KG1 (cell line): ENCODE measurements at regions not wholly inside any gene's neighbourhood (a gene's known extent, or its start where the extent isn't known, plus 50 kb on each side); places are given as distances from the start of the nearest gene placed in this dataset.

Experiments
- DNase-seq: peaks from one replicate; lab custom pipeline; 2025; lab: John Stamatoyannopoulos, UW

DNA sequence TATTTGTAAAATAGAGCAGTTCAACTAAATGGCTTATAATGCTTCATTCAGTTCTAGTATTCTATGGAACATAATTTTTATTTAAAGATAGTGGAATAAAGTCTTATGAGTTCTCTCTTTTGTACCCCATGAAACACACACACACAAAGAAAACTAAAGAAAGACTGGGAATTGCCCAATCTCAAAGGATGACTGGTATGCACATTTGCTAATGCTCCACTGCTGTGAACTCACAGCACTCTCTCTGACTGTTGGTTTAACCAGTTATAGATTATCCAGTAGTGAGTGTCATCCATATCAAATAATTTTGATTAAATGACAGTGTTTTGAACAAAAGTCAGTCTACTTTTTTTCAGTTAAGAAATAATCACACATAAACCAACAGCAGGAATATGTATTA, 1082.4 kb upstream of the B3GALT2 start:
- no peak for DNase-seq

GRCh38 chr1:194267021-194267420, 1080.6 kb upstream of the B3GALT2 start:
- no peak for DNase-seq

GRCh38 chr1:194256010-194256409, 1069.6 kb upstream of the B3GALT2 start:
- no peak for DNase-seq

DNA sequence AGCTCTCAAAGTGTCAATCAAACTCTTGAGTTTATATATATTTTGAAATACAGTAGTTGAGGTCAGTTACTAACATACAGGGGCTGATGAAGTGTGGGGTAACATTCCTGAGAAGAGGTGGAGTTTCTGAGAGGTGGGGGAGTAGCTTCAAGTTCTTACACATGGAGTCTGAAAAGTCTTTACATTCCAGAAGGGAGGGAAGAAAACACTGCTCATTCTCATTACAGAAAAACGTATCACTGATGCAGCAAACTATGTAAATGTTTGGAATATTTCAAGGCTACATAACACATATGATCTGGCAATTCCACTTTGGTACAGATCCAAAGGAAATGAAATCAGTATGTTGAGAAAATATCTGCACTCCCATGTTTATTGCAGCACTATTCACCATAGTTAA, 1065.8 kb upstream of the B3GALT2 start:
- no peak for DNase-seq

GRCh38 chr1:194241215-194241614, 1054.8 kb upstream of the B3GALT2 start:
- no peak for DNase-seq

DNA sequence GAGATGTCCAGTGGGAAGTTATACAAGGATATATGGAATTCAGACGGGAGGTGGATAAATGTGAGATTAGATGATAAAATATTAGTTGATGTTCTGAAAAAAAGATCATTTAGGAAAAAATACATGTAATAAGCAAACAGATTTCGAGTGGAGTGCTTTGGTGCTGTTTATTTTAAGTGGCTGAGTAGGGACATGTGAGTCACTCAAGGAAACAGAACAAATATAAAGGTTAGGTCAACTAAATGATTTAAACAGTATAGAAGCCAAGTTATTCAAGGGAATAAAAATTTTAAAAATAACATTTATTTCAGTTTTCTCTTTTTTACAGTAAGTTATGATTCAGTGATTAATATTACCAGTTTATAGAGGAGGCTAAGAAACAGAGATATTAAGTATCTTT, 1046.7 kb upstream of the B3GALT2 start:
- no peak for DNase-seq

DNA sequence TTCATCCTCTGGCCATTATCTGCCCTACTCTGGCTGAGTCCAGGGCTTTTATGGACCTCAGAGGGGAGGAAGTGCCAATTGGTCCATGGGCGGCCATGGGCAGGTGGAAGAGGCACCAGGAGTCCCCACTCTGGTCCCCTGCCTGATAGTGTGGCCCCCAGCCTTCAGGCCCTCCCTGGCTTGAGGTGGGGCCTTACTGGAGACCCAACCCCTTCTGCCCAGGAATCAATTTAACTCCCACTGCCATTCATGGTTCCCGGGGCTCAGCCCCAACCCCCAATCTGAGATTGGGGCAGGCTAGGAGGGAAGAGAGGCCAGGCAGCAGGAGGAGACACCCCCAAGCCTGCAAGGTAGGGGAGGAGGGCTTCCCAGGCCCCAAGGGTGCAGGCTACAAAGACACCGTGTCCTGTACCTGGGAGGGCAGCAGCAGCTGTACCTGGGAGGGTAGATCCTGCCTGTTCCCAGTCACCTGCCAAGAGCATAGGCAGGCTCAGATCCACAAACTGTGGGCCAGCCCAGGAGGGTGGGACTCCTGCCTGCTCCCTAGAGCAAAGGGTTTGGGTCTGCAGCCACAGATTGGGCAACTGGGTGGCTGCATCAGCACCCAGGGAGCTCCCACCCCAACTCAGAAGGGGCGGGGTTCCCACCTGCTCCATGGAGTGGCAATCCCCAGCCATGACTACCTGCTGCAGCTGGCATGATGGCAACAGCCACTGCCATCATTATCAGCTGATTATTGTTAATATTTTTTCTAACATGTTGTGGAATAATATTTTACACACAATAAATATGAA, 1044.1 kb upstream of the B3GALT2 start:
- DNase-seq, result no peak

- DNase-seq, result no peak
Measured at GRCh38 chr1:194228427-194228826, 1042.0 kb upstream of the B3GALT2 start.

DNA sequence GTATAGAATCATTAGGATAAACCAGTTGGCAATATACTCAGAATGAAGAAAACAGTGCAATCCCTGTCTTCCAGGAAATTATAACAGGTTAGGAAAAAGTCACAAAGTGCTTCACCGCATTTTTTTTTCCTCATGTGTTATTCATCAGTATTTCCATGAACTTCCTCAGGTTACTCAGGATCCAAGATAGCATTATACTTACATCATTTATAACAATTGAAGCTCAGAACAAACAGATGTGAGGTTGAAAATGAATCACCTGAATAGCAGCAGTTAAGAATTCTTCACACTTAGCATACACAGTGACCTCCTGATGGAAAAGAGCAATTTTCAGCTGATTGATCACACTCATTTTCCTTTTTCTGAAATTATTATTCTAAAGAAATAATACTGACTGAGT, 1040.7 kb upstream of the B3GALT2 start:
- DNase-seq, result no peak

DNA sequence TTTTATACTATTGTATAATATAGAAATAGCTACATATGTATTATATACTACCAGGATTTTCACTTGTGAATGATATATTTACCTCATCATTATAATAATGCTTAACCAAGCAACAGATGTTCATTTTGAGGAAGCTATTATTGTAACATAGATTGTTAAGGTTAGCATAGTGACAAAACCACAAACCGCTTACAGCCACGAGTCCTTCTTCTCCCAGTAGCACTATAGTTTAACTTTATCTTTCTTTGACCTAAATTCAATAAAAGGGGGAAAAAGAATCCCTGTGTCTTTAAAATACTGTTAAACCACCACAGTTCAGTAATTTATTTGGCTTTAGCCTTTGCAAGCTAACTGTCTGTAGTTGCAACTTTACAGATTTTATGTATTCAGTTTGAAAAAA, 1039.4 kb upstream of the B3GALT2 start:
- DNase-seq, result peak; percentile 50

DNA sequence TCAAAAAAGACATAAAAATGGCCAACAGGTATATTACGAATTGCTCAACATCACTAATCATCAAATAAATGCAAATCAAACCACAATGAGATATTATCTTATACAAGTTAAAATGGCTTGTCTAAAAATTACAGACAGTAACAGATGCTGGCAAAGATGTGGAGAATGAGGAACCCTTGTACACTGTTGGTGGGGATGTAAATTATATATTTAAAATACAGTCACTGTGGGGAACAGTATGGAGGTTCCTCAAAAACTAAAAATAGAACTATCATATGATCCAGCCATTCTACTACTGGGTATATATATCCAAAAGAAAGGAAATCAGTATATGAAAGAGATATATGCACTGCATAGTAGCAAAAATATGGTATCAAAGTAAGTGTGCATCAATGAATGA, 1037.2 kb upstream of the B3GALT2 start:
- DNase-seq, result no peak

GRCh38 chr1:194215448-194215847, 1029.0 kb upstream of the B3GALT2 start:
- no peak for DNase-seq

DNA sequence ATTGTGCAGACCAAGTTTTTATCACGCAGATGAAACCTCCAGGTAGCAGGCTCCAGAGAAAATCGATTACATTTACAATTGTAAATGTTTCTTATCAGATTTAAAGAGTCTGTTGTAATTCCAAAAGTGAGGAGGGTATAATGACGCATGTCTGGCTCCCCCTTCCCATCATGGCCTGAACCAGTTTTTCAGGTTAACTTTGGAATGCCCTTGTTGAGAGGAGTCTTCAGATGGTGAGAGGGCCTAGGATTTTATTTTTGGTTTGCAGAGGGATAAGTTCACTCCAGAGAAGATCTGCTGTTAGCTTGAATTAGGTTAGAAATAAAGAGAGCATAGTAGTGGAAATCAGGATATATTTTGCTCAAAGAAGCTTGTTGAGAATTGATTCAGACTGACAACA, 1028.3 kb upstream of the B3GALT2 start:
- DNase-seq, result no peak

GRCh38 chr1:194209920-194210319, 1023.5 kb upstream of the B3GALT2 start:
- DNase-seq, result no peak

GRCh38 chr1:194208674-194209073, 1022.3 kb upstream of the B3GALT2 start:
- no peak for DNase-seq

- DNase-seq, result no peak
Measured at GRCh38 chr1:194196562-194196961, 1010.1 kb upstream of the B3GALT2 start.

- no peak for DNase-seq
Measured at GRCh38 chr1:194194724-194195123, 1008.3 kb upstream of the B3GALT2 start.

GRCh38 chr1:194184974-194185373, 998.6 kb upstream of the B3GALT2 start:
- no peak for DNase-seq

DNA sequence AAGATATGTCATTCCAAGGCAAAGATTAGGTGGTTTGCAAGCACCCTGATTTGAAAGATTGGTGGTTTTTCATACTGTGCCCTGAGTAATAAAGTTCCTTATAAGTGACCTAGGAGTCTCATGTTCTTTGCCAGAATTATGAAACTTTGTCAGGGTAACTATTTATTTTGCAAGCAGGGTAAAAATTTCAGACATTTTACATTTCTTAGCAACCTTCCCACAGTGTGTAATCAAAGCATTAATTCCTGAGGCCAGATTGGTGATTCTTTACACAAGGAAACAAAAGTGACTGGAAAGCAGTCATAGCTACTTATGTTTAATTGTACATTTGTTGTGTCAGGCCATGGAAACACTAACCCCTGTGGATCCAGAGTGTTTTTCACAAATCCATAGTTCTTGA, 998.0 kb upstream of the B3GALT2 start:
- no peak for DNase-seq

- DNase-seq, result no peak
Measured at GRCh38 chr1:194181845-194182244, 995.4 kb upstream of the B3GALT2 start.

DNA sequence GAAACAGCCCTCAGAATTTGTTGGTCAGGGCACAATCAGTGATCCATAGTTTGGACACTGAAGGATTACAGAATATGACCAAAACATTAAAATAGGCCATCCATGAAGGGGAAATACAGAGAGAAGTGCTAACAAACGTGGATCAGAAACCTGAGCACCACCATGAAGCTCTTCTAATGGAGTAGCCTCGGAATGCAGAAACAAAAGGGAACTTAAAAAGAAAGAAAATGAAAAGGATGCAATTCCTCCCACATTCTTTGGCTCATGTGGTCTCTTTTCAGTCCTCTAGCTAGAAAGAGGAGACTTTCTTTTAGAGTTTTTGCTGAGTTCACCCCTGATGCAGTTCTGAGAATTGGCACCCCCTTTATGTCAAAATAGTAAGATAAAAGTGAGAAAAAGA, 989.8 kb upstream of the B3GALT2 start:
- DNase-seq, result no peak

GRCh38 chr1:194175251-194175650, 988.8 kb upstream of the B3GALT2 start:
- no peak for DNase-seq

GRCh38 chr1:194174528-194174927, 988.1 kb upstream of the B3GALT2 start:
- no peak for DNase-seq

- no peak for DNase-seq
Measured at GRCh38 chr1:194171596-194171995, 985.2 kb upstream of the B3GALT2 start.
